Loucy (cell line): ENCODE measurements at regions not wholly inside any gene's neighbourhood (a gene's known extent, or its start where the extent isn't known, plus 50 kb on each side); places are given as distances from the start of the nearest gene placed in this dataset.

Experiments
- H2AFZ ChIP-seq: fragments of 200-600 bp; sonication (generic); 2 replicates; pipeline ENCODE4 v1.6.0; 2016; ENCODE audit warnings: antibody characterized with exemption, mild to moderate bottlenecking, low read length, moderate library complexity
- H3F3A ChIP-seq: fragments of 200-600 bp; 2 replicates; pipeline ENCODE4 v1.6.0; 2016; ENCODE audit warnings: antibody characterized with exemption, low read depth, mild to moderate bottlenecking
- H3K27me3 ChIP-seq: fragments of 200-600 bp; sonication (generic); 2 replicates; pipeline ENCODE4 v1.6.1; 2014; ENCODE audit warnings: low read length, mild to moderate bottlenecking; ENCODE audit not compliant: insufficient read depth, poor library complexity, severe bottlenecking
- H3K36me3 ChIP-seq: fragments of 200-600 bp; sonication (generic); 2 replicates; pipeline ENCODE4 v1.6.1; 2016; ENCODE audit warnings: low read length; ENCODE audit not compliant: insufficient read depth
- H3K4me1 ChIP-seq: fragments of 200-600 bp; sonication (generic); 2 replicates; pipeline ENCODE4 v1.5.1; 2014; ENCODE audit warnings: low read length, mild to moderate bottlenecking; ENCODE audit not compliant: insufficient read depth, poor library complexity, severe bottlenecking
- H3K4me2 ChIP-seq: fragments of 200-600 bp; sonication (generic); 2 replicates; pipeline ENCODE4 v1.6.0; 2014; ENCODE audit warnings: antibody characterized with exemption, low read length, low read depth, mild to moderate bottlenecking; ENCODE audit not compliant: poor library complexity, severe bottlenecking
- H3K4me3 ChIP-seq: fragments of 200-600 bp; sonication (generic); 2 replicates; pipeline ENCODE4 v1.5.1; 2014; ENCODE audit warnings: low read length, mild to moderate bottlenecking, mixed read lengths; ENCODE audit not compliant: poor library complexity, severe bottlenecking
- H3K79me2 ChIP-seq: fragments of 200-600 bp; sonication (generic); 2 replicates; pipeline ENCODE4 v1.6.1; 2014; ENCODE audit warnings: low read length; ENCODE audit not compliant: insufficient read depth
- H3K9ac ChIP-seq: fragments of 200-600 bp; sonication (generic); 2 replicates; pipeline ENCODE4 v1.6.0; 2014; ENCODE audit warnings: mild to moderate bottlenecking, low read depth, low read length, moderate library complexity; ENCODE audit not compliant: poor library complexity, severe bottlenecking
- H3K9me2 ChIP-seq: fragments of 200-600 bp; sonication (generic); replicated peaks from 2 replicates; pipeline ENCODE4 v1.6.1; 2016; ENCODE audit warnings: low read depth, low read length, mixed read lengths
- H3K9me3 ChIP-seq: fragments of 200-600 bp; sonication (generic); 2 replicates; pipeline ENCODE4 v1.6.1; 2014; ENCODE audit warnings: mild to moderate bottlenecking, antibody characterized with exemption, low read length, low read depth; ENCODE audit not compliant: insufficient read depth
- H4K20me1 ChIP-seq: fragments of 200-600 bp; sonication (generic); 2 replicates; pipeline ENCODE4 v1.6.0; 2014; ENCODE audit warnings: antibody characterized with exemption, low read length, mild to moderate bottlenecking; ENCODE audit not compliant: insufficient read depth, poor library complexity, severe bottlenecking
- EZH2phosphoT487 ChIP-seq: fragments of 200-600 bp; IDR thresholded peaks from 2 replicates; pipeline ENCODE4 v1.6.1; 2018; ENCODE audit warnings: antibody characterized with exemption, mild to moderate bottlenecking, moderate library complexity, borderline replicate concordance
- TF ChIP-seq, protein P1 (sequence below): fragments of 200-600 bp; sonication (generic); conservative IDR thresholded peaks from 2 replicates; pipeline ENCODE4 v1.5.1; 2014; ENCODE audit warnings: mild to moderate bottlenecking, antibody characterized with exemption, low read length

DNA sequence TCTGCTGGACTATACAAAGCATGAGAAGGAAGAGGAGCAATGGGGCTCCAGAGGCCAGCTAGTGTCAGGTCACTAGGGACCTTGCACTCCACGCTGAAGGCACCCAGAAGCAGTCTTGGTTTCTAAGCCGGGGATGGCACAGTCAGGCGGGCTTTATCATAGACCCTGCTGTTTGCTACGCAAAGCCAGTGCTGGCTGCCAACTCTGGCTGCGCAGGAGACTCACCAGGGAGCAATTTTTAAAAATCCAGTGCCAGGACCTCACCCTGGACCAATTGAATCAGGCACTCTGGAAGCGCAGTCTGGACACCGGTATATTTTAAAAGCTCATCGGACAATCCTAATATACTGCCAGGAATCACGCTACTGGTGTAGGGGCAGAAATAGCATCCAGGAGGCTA is 368.5 kb upstream of the XYLT1 start:
- H3K27me3 ChIP-seq, result no peaks in the 10 kb centered on the region
- H3K4me3 ChIP-seq, result no peak overlapping the region
- TF ChIP-seq, protein P1, sequence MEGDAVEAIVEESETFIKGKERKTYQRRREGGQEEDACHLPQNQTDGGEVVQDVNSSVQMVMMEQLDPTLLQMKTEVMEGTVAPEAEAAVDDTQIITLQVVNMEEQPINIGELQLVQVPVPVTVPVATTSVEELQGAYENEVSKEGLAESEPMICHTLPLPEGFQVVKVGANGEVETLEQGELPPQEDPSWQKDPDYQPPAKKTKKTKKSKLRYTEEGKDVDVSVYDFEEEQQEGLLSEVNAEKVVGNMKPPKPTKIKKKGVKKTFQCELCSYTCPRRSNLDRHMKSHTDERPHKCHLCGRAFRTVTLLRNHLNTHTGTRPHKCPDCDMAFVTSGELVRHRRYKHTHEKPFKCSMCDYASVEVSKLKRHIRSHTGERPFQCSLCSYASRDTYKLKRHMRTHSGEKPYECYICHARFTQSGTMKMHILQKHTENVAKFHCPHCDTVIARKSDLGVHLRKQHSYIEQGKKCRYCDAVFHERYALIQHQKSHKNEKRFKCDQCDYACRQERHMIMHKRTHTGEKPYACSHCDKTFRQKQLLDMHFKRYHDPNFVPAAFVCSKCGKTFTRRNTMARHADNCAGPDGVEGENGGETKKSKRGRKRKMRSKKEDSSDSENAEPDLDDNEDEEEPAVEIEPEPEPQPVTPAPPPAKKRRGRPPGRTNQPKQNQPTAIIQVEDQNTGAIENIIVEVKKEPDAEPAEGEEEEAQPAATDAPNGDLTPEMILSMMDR, result no peak
- TF ChIP-seq EZH2phosphoT487, result no peak
- no peaks in the 10 kb centered on the region for H3K36me3 ChIP-seq
- H3K9me3 ChIP-seq, result no peaks in the 10 kb centered on the region
- no peaks in the 10 kb centered on the region for H3F3A ChIP-seq
- H3K9me2 ChIP-seq, result no peaks in the 10 kb centered on the region
- H3K4me2 ChIP-seq, result no peak overlapping the region
- H2AFZ ChIP-seq, result no peak overlapping the region
- H3K4me1 ChIP-seq, result no peaks in the 10 kb centered on the region
- H3K9ac ChIP-seq, result no peak overlapping the region
- no peaks in the 10 kb centered on the region for H3K79me2 ChIP-seq
- H4K20me1 ChIP-seq, result no peaks in the 10 kb centered on the region

DNA sequence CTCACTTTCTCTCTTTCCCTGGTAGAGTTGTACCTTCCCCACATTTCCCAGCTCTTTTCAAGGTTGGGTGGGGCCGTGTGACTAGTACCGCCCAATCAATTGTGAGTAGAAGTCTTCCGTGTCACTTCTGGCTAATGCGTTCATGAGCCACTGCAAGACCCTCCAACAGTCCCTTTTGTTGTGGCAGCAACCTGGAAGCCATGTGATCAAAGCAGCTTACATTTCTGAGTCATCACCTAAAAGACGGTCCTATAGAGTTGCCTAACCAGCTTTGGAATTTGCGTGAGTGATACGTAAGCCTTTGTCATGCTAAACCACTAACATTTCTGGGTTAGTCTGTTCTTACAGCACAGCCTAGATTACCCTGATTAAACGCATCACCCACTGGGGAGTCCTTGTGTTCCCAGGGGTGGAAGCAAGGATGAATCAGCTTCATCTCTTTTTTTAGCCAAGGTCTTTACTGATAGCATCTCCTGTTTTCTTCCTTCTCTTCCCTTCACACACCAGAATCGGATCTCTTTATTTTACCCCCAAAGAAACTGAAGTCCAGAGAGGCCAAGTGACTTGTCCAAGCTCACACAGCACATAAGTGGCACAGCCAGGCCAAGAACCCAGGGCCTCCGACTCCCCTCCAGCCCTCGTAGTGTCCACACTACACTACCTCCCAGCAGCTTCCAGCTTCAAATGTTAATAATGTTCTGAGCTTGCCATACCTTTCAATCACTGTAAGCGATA is 366.3 kb upstream of the XYLT1 start:
- no peak for TF ChIP-seq EZH2phosphoT487
- TF ChIP-seq, protein P1, result no peak
- Histone ChIP-seq H2AFZ (no peak overlapping the region), H3K9me2 (no peaks in the 10 kb centered on the region), H4K20me1 (no peaks in the 10 kb centered on the region), H3F3A (no peaks in the 10 kb centered on the region), H3K4me2 (no peak overlapping the region), H3K79me2 (no peaks in the 10 kb centered on the region), H3K4me1 (no peaks in the 10 kb centered on the region), H3K9me3 (no peaks in the 10 kb centered on the region), H3K4me3 (no peak overlapping the region), H3K36me3 (no peaks in the 10 kb centered on the region), H3K27me3 (no peaks in the 10 kb centered on the region), H3K9ac (no peak overlapping the region)

DNA sequence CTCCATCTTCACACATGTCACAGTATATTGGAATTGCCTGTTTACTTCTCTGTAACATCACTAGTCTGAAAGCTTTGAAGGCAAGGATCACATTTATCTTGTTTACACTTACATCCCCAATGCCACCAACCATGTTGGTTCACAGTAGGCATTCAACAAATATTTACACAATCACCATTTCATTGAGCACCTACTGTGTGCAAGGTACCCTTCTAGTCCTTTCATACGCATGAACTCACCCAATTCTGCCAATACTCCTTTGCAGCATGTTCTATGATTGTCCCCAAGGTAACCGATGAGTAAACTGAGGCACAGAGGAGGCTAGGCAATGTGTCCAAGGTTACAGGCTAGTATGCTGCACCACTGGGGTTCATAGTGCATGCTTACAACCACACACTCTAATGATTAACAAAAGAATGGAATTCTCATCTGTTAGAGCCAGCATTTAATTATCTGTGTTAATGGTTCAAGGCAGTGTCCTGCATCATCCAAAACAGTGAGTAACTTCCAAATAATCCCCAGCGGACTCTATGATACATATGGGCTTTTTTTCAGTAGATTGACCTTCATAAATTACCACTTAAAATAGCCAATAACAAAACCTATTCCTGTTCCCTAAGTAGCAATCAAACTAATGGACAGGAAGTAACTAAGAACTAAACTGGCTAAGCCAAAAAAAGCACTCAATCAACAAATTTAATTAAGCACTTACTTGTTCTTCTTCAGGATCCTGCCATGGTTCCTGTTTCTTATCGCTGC is 364.5 kb upstream of the XYLT1 start:
- no peak overlapping the region for H3K4me2 ChIP-seq
- no peaks in the 10 kb centered on the region for H3K9me3 ChIP-seq
- no peaks in the 10 kb centered on the region for H3F3A ChIP-seq
- no peak overlapping the region for H3K9ac ChIP-seq
- no peaks in the 10 kb centered on the region for H3K27me3 ChIP-seq
- H3K9me2 ChIP-seq, result no peaks in the 10 kb centered on the region
- H2AFZ ChIP-seq, result no peak overlapping the region
- no peak overlapping the region for H3K4me3 ChIP-seq
- H4K20me1 ChIP-seq, result no peaks in the 10 kb centered on the region
- TF ChIP-seq EZH2phosphoT487, result no peak
- TF ChIP-seq, protein P1, result no peak
- H3K79me2 ChIP-seq, result no peaks in the 10 kb centered on the region
- no peaks in the 10 kb centered on the region for H3K4me1 ChIP-seq
- no peaks in the 10 kb centered on the region for H3K36me3 ChIP-seq
